Upper lobe of left lung (tissue), 4 donors: ENCODE measurements at regions not wholly inside any gene's neighbourhood (a gene's known extent, or its start where the extent isn't known, plus 50 kb on each side); places are given as distances from the start of the nearest gene placed in this dataset.

Experiments
- POLR2A ChIP-seq, 4 donors: fragments of 450-650 bp; IDR thresholded peaks; one replicate each; pipeline ENCODE4 v1.5.1; 2016 to 2017; ENCODE audit warnings: antibody characterized with exemption in 4 of 4, mild to moderate bottlenecking in 2 of 4
- POLR2AphosphoS5 ChIP-seq, 2 donors: sonication (generic); formaldehyde crosslinking; IDR thresholded peaks; one replicate each; pipeline ENCODE4 v1.5.1; 2017; ENCODE audit warnings: antibody characterized with exemption in 2 of 2

GRCh38 chr5:145130996-145131395 is 704.1 kb downstream of the PRELID2 start:
- TF ChIP-seq POLR2AphosphoS5 (IDR thresholded peaks at IDR 0.05) = no peak
- no peak for TF ChIP-seq POLR2A (IDR thresholded peaks at IDR 0.05)
